BLaER1 treated with 17β-estradiol and CSF1 and Interleukin-3, amounts not matched to agents 10 nM and 100 nM (cell line): ENCODE measurements at regions not wholly inside any gene's neighbourhood (a gene's known extent, or its start where the extent isn't known, plus 50 kb on each side); places are given as distances from the start of the nearest gene placed in this dataset.
A peak's percentile ranks its signal among the peaks of the same experiment; 100 is the strongest.

Experiments used
- H3K27ac ChIP-seq, 11 experiments: shearing (Covaris generic); formaldehyde crosslinking; 2 replicates each; pipeline ENCODE4 v1.8.1; 2022
- H3K27me3 ChIP-seq, 11 experiments: shearing (Covaris generic); formaldehyde crosslinking; 2 replicates each; pipeline ENCODE4 v1.8.1; 2022
- H3K36me3 ChIP-seq, 11 experiments: shearing (Covaris generic); formaldehyde crosslinking; 2 replicates each; pipeline ENCODE4 v1.8.1; 2022
- H3K4me1 ChIP-seq, 10 experiments: shearing (Covaris generic); formaldehyde crosslinking; 2 replicates each; pipeline ENCODE4 v1.8.1; 2022
- H3K4me2 ChIP-seq, 11 experiments: shearing (Covaris generic); formaldehyde crosslinking; 2 replicates each; pipeline ENCODE4 v1.8.1; 2022
- H3K4me3 ChIP-seq, 10 experiments: shearing (Covaris generic); formaldehyde crosslinking; 2 replicates each; pipeline ENCODE4 v1.8.1; 2022
- H3K9ac ChIP-seq, 11 experiments: shearing (Covaris generic); formaldehyde crosslinking; 2 replicates each; pipeline ENCODE4 v1.8.1; 2022
- H3K9me3 ChIP-seq, 11 experiments: shearing (Covaris generic); formaldehyde crosslinking; replicated peaks in 1 of 11; 2 replicates each; pipeline ENCODE4 v1.8.1; 2022
- H4K20me1 ChIP-seq, 11 experiments: shearing (Covaris generic); formaldehyde crosslinking; 2 replicates each; pipeline ENCODE4 v1.8.1; 2022
- Cebpa-rat ChIP-seq, 11 experiments: shearing (Covaris generic); IDR thresholded peaks; 2 replicates each; pipeline ENCODE4 v1.8.1; 2022

DNA sequence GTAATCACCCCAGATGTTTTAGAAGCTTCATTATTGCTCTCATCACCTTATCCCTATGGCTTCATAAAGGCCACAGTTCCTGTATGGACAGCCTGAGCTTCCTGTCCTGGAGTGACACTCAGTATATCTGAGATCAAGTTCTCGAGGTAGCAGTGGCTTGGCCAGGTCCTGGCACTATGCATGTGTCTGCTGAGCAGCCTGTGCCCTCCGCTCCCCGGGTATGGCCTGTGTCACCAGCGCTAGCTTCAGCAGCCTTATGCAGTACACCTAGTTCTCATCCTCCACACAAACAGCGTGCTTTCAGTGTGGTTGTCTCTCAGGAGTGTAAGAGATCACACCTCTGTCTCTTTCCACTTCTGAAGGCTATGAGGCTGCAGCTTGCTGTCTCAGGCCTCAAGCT, 514.7 kb downstream of the DIRAS2 start:
- Histone ChIP-seq H3K4me1 (peaks cover 0 to 10% (median 0%) of the 10 kb centered on the region in 10 experiments; a peak in 4 of 20 replicates), H3K27ac (no peak overlapping the region), H3K9me3 (peaks cover 7 to 10% (median 9%) of the 10 kb centered on the region in 11 experiments; a peak in 16 of 22 replicates), H4K20me1 (no peaks in the 10 kb centered on the region), H3K4me3 (no peak overlapping the region), H3K4me2 (no peak overlapping the region), H3K9ac (no peak overlapping the region), H3K27me3 (no peaks in the 10 kb centered on the region), H3K36me3 (no peaks in the 10 kb centered on the region)
- no peak for TF ChIP-seq Cebpa-rat (IDR thresholded peaks at IDR 0.05)

DNA sequence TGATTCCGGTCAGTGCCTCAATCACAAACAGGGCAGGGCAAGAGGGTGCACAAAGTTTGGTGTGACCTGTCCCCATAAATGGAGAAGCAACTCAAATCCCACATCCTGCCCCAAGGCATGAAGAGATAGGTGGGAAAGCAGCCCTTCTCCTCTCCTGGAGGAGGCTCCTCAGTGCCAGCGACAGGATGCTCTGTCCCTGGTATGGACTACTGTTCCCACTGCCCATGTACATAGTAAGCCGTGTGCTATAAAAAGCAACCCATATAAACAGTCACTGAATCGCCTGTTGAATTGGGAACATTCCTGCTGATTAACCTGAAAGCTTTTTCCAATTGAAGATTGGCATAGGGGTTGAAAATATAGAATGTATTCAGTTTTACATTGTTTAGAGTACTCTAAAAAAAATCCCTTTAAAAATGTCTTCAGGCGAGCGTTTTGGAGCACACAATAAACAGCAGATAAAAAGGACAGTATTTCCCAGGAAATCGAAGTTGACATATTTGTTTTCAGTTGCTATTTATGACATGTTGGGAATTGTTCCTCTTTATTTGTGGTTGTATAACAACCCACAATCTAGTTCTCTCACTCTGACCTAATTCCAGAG, 513.9 kb downstream of the DIRAS2 start:
- Histone ChIP-seq H4K20me1 (no peaks in the 10 kb centered on the region), H3K4me2 (peak overlapping the region in 2 of 11 experiments; percentile 19 to 28; a peak in 2 of 22 replicates), H3K27ac (no peak overlapping the region), H3K36me3 (no peaks in the 10 kb centered on the region), H3K4me1 (peaks cover 0 to 10% (median 0%) of the 10 kb centered on the region in 10 experiments; a peak in 4 of 20 replicates), H3K4me3 (no peak overlapping the region), H3K9ac (no peak overlapping the region), H3K27me3 (no peaks in the 10 kb centered on the region), H3K9me3 (peaks cover under 1 to 2% (median 1%) of the 10 kb centered on the region in 11 experiments; a peak in 8 of 22 replicates)
- TF ChIP-seq Cebpa-rat (IDR thresholded peaks at IDR 0.05) = no peak

DNA sequence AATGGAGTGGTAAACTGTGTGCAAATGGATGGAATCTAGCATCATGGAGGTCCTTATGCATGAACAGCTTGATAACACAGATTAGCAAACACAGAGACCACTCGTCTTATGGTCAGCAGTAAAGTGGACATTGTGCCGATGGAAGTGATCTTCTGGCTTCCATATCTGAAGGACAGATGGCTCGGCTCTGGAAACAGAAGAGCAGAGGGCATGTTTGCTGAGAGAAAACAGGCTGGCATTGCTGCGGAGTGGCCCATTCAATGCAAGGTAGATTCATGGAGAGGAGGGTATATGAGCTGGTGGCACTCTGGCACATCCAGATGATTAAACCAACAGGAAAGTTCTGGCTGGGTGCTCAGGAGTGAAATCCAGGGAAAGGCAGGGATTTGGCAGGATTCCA, 513.2 kb downstream of the DIRAS2 start:
- no peak for TF ChIP-seq Cebpa-rat (IDR thresholded peaks at IDR 0.05)
- peaks cover 0 to 10% (median 0%) of the 10 kb centered on the region in 10 experiments; a peak in 4 of 20 replicates for H3K4me1 ChIP-seq
- H3K27me3 ChIP-seq = no peaks in the 10 kb centered on the region

DNA sequence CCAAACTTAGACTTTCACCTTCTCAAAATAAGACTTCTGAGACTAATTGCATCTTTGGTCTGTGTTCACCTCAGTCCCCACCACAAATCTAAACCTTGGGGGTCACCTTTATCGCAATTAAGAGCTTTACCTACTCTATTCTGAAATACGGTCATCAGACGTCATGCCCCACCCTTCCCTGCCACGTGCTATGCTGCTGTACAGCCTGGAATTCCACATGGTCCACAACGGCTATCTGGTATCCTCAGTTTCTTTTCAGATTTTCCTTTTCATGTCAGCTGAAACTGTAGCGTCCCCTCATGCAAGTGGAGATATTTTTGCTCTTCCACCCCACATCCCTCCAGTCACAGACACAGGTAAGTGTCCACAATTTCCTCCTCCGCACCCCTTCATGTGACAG, 511.1 kb downstream of the DIRAS2 start:
- H4K20me1 ChIP-seq = no peaks in the 10 kb centered on the region
- no peak for TF ChIP-seq Cebpa-rat (IDR thresholded peaks at IDR 0.05)
- no peak overlapping the region for H3K27ac ChIP-seq
- H3K27me3 ChIP-seq = no peaks in the 10 kb centered on the region
- H3K4me3 ChIP-seq = no peak overlapping the region
- peaks cover 0 to 4% (median 0%) of the 10 kb centered on the region in 11 experiments; a peak in 1 of 22 replicates for H3K9me3 ChIP-seq
- H3K36me3 ChIP-seq = no peaks in the 10 kb centered on the region
- peaks cover 0 to 10% (median 0%) of the 10 kb centered on the region in 10 experiments; a peak in 4 of 20 replicates for H3K4me1 ChIP-seq
- no peak overlapping the region for H3K9ac ChIP-seq
- H3K4me2 ChIP-seq = no peak overlapping the region

More for the DNA sequence above, 513.2 kb downstream of the DIRAS2 start:
- no peak overlapping the region for H3K4me3 ChIP-seq
- no peaks in the 10 kb centered on the region for H3K36me3 ChIP-seq
- H3K9me3 ChIP-seq = no peaks in the 10 kb centered on the region
- H3K4me2 ChIP-seq = peak overlapping the region in 1 of 11 experiments; percentile 28; a peak in 1 of 22 replicates
- H3K9ac ChIP-seq = no peak overlapping the region
- H4K20me1 ChIP-seq = no peaks in the 10 kb centered on the region
- no peak overlapping the region for H3K27ac ChIP-seq

DNA sequence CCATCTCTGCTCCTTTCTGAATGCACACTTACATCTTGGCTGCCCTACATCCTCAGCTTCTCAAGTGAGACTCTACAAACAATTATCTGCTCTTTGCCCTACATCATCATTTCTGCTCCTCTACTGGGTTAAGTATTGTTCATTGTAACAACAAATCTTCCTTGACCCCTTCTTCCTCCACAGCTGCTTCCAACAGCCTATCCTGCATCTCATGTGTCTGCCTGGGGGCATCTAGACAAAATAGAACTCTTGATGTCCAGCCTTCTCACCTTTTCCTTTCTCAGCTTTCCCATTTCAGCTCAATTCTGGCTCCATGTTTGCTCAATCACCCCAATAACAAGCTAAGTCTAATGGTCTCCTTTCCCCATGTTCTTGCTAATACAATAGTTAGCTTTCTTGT, 509.8 kb downstream of the DIRAS2 start:
- H3K36me3 ChIP-seq = no peaks in the 10 kb centered on the region
- H3K27ac ChIP-seq = no peak overlapping the region
- H3K4me3 ChIP-seq = no peak overlapping the region
- TF ChIP-seq Cebpa-rat (IDR thresholded peaks at IDR 0.05) = no peak
- H3K4me2 ChIP-seq = no peak overlapping the region
- H4K20me1 ChIP-seq = no peaks in the 10 kb centered on the region
- H3K27me3 ChIP-seq = no peaks in the 10 kb centered on the region
- peaks cover 0 to 10% (median 0%) of the 10 kb centered on the region in 10 experiments; a peak in 4 of 20 replicates for H3K4me1 ChIP-seq
- peaks cover 0 to 4% (median 0%) of the 10 kb centered on the region in 11 experiments; a peak in 1 of 22 replicates for H3K9me3 ChIP-seq
- H3K9ac ChIP-seq = no peak overlapping the region

DNA sequence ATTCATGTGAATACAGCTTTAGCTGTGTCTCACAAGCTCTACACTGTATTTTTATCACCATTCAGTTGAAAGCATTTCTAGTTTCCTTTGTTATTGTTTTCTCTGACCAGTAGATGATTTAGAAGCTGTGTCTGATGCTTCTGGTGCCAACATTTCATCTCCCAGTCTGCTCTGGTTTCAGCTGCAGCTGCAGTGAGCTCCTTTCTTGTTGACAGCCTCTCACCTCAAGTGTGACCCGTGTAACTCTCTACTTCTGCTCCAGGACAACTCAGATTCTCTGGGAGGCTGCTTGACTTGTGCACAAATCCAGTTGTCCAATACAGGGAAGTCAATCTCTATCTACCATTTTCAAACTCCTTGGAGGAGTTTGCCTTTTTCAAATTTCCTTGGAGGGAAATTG, 504.8 kb downstream of the DIRAS2 start:
- no peak overlapping the region for H3K4me3 ChIP-seq
- H3K4me2 ChIP-seq = no peak overlapping the region
- peaks cover 0 to 4% (median 0%) of the 10 kb centered on the region in 11 experiments; a peak in 1 of 22 replicates for H3K9me3 ChIP-seq
- no peaks in the 10 kb centered on the region for H3K27me3 ChIP-seq
- no peak overlapping the region for H3K27ac ChIP-seq
- H3K4me1 ChIP-seq = peaks cover 0 to 7% (median 0%) of the 10 kb centered on the region in 10 experiments; a peak in 4 of 20 replicates
- H4K20me1 ChIP-seq = no peaks in the 10 kb centered on the region
- no peaks in the 10 kb centered on the region for H3K36me3 ChIP-seq
- no peak overlapping the region for H3K9ac ChIP-seq
- no peak for TF ChIP-seq Cebpa-rat (IDR thresholded peaks at IDR 0.05)

DNA sequence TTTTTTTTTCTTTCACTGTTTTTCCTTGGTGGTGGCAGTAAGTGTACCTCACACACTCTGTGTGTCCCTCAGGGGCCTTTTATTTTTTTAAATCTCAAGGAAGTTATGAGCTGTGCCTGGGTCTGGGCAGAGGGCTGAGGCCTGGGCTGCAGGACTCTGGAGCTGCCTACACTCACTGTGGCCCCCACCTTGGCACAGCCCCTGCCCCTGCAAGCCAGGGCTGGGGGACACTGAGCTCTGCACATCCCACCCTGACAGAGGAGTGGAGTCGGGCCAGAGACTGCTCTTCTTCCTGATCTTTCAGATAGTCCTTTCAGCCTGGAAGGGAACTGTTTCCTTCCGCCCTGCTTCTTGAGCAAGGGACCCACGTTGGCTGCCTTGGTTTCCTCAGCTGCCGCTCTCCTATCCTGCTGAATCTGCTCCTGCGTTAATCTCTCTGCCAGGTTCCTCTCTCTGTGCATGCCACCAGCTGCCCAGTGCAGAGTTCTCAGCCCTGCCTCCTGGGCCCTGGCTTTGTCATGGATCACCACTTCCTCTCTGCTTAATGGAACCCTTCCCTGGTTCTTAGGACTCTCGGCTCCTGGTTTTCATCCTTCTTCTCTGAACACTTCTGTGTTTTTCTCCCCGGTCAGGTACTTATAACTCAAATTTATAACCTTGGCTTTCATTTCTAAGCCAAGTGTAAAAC, 502.3 kb downstream of the DIRAS2 start:
- Histone ChIP-seq H3K4me2 (peak overlapping the region in 2 of 11 experiments; percentile 18 to 21; a peak in 1 of 22 replicates), H4K20me1 (no peaks in the 10 kb centered on the region), H3K4me3 (no peak overlapping the region), H3K27ac (no peak overlapping the region), H3K9me3 (0 out of 22 replicates have a peak, but pooled peaks cover 0 to 1% (median 0%) of the 10 kb centered on the region in 11 experiments), H3K4me1 (peaks cover 0 to 7% (median 0%) of the 10 kb centered on the region in 10 experiments; a peak in 4 of 20 replicates), H3K27me3 (no peaks in the 10 kb centered on the region), H3K36me3 (no peaks in the 10 kb centered on the region), H3K9ac (no peak overlapping the region; a peak in 1 of 22 replicates)
- no peak for TF ChIP-seq Cebpa-rat (IDR thresholded peaks at IDR 0.05)

DNA sequence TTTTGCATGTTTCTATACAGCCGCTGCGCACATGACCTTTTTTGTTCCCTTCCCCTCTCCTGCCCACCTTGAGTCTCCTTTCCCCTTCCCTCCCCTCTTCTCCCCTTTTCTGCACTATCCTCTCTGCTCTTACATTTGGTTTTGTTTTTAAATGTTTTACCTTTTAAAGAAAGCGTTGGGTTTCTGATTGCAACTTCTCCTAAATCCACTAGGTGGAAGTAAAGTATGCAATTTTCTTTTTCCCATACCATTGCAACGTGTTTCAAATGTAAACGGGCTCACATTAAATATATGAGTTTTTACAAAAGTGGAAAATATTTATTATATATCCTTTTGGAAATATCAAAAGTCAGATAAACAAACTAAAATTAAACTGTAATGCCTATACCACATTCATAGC, 500.9 kb downstream of the DIRAS2 start:
- H3K27me3 ChIP-seq = no peaks in the 10 kb centered on the region
- no peak for TF ChIP-seq Cebpa-rat (IDR thresholded peaks at IDR 0.05)
- no peak overlapping the region for H3K9ac ChIP-seq
- H3K27ac ChIP-seq = no peak overlapping the region
- H4K20me1 ChIP-seq = no peaks in the 10 kb centered on the region
- H3K4me1 ChIP-seq = peaks cover 0 to 7% (median 0%) of the 10 kb centered on the region in 10 experiments; a peak in 4 of 20 replicates
- H3K36me3 ChIP-seq = no peaks in the 10 kb centered on the region
- no peak overlapping the region for H3K4me2 ChIP-seq
- no peak overlapping the region for H3K4me3 ChIP-seq
- peaks cover 0 to 7% (median 0%) of the 10 kb centered on the region in 11 experiments; a peak in 2 of 22 replicates for H3K9me3 ChIP-seq

DNA sequence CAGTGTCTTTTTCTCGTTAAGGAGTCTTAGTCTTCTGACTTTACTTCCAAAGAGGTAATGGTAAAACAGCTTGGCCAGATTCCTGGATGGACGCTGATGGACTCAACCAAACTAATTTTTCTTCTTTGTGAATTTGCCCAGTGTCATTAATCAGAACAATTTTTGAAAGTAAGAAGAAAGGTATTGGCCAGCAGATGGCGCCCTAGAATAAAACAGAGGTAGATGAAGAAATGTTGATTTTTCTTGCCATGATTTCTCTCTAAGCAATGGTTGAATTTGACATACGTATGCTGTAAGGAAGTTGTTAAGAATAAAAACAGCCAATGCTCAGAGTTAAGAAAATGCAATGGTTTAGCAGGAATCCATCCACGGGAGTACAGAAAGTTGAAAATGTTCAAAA, 500.0 kb downstream of the DIRAS2 start:
- TF ChIP-seq Cebpa-rat (IDR thresholded peaks at IDR 0.05) = no peak
- Histone ChIP-seq H3K4me3 (no peak overlapping the region), H3K9me3 (peaks cover 0 to 10% (median 4%) of the 10 kb centered on the region in 11 experiments; a peak in 13 of 22 replicates), H3K4me1 (peaks cover 0 to 7% (median 0%) of the 10 kb centered on the region in 10 experiments; a peak in 4 of 20 replicates), H3K36me3 (no peaks in the 10 kb centered on the region), H3K27ac (no peak overlapping the region), H3K9ac (no peak overlapping the region), H4K20me1 (no peaks in the 10 kb centered on the region), H3K4me2 (no peak overlapping the region), H3K27me3 (no peaks in the 10 kb centered on the region)
